H1 (cell line): ENCODE measurements at regions not wholly inside any gene's neighbourhood (a gene's known extent, or its start where the extent isn't known, plus 50 kb on each side); places are given as distances from the start of the nearest gene placed in this dataset.

ENCODE experiments used
- CTCF ChIA-PET: fragments of 300-600 bp; sonication (Branson Sonifier 250); formaldehyde crosslinking; loops from one replicate; lab custom pipeline; 2021; ENCODE audit not compliant: partially characterized antibody; lab: Charles Lee
- POLR2A ChIA-PET: fragments of 300-600 bp; sonication (Branson Sonifier 250); formaldehyde crosslinking; loops from one replicate; lab custom pipeline; 2021; ENCODE audit warnings: inconsistent platforms; ENCODE audit not compliant: partially characterized antibody; lab: Charles Lee
- DNase-seq, 2 experiments: peaks; one replicate each; pipeline versions ENCODE4 v3.0.0 to v3.0.0-alpha.2; 2010 to 2022; ENCODE audit warnings: low spot score in 2 of 2, low read depth in 1 of 2, mixed read lengths in 1 of 2
- FAIRE-seq: peaks from 2 replicates; lab custom pipeline; 2011; peaks lifted over from hg19 to GRCh38; lab: Jason Lieb, UNC
- H2AFZ ChIP-seq: 2 replicates; pipeline ENCODE4 v1.8.1; 2012; ENCODE audit warnings: low read length, inconsistent platforms
- H2AK5ac ChIP-seq: 2 replicates; pipeline ENCODE4 v1.6.1; 2013; ENCODE audit warnings: low read depth, low read length
- H2BK120ac ChIP-seq: replicated peaks from 2 replicates; pipeline ENCODE3; 2013; ENCODE audit warnings: low read depth, low read length, inconsistent platforms
- H2BK12ac ChIP-seq: 2 replicates; pipeline ENCODE4 v1.6.1; 2013; ENCODE audit warnings: low read depth, low read length
- H2BK15ac ChIP-seq: 2 replicates; pipeline ENCODE4 v1.6.1; 2013; ENCODE audit warnings: low read length
- H2BK20ac ChIP-seq: 2 replicates; pipeline ENCODE4 v1.6.1; 2013; ENCODE audit warnings: low read length
- H2BK5ac ChIP-seq: 2 replicates; pipeline ENCODE4 v1.6.1; 2013; ENCODE audit warnings: low read depth, low read length
- H3K14ac ChIP-seq: 2 replicates; pipeline ENCODE4 v1.6.1; 2013; ENCODE audit warnings: inconsistent platforms; ENCODE audit not compliant: insufficient read length
- H3K18ac ChIP-seq: 2 replicates; pipeline ENCODE4 v1.6.1; 2013; ENCODE audit warnings: low read length; ENCODE audit errors: extremely low read depth
- H3K23ac ChIP-seq: 2 replicates; pipeline ENCODE4 v1.6.1; 2013; ENCODE audit warnings: inconsistent platforms; ENCODE audit not compliant: insufficient read length
- H3K23me2 ChIP-seq: 2 replicates; pipeline ENCODE4 v1.6.1; 2013; ENCODE audit warnings: low read depth, low read length
- H3K27ac ChIP-seq: 2 replicates; pipeline ENCODE4 v1.6.1; 2011; ENCODE audit warnings: low read depth, low read length, inconsistent platforms
- H3K27me3 ChIP-seq, 4 experiments: replicated peaks in 1 of 4; 1 replicate in 1 of 4; 2 replicates in 3 of 4; pipeline versions ENCODE4 v1.6.1 to v1.8.1; 2011 to 2013; ENCODE audit warnings: low read length in 3 of 4, mild to moderate bottlenecking in 3 of 4, inconsistent platforms in 2 of 4, mixed read lengths in 2 of 4, moderate library complexity in 1 of 4; ENCODE audit not compliant: control insufficient read depth in 3 of 4, insufficient read depth in 3 of 4; ENCODE audit errors: extremely low read depth in 1 of 4
- H3K36me3 ChIP-seq, 4 experiments: 2 replicates each; pipeline versions ENCODE4 v1.6.1 to v1.8.1; 2011 to 2013; ENCODE audit warnings: mild to moderate bottlenecking in 4 of 4, low read length in 3 of 4, moderate library complexity in 2 of 4, control low read depth in 1 of 4, inconsistent platforms in 1 of 4; ENCODE audit not compliant: insufficient read depth in 4 of 4, control insufficient read depth in 2 of 4
- H3K4ac ChIP-seq: replicated peaks from 2 replicates; pipeline ENCODE3; 2013; ENCODE audit warnings: low read length, low read depth, mixed read lengths, inconsistent platforms; ENCODE audit not compliant: insufficient read length
- H3K4me1 ChIP-seq, 4 experiments: replicated peaks in 1 of 4; 1 replicate in 1 of 4; 2 replicates in 3 of 4; pipeline versions ENCODE4 v1.6.1 to v1.8.1; 2011 to 2013; ENCODE audit warnings: low read length in 3 of 4, inconsistent platforms in 2 of 4, mixed read lengths in 1 of 4; ENCODE audit not compliant: insufficient read depth in 4 of 4, control insufficient read depth in 3 of 4
- H3K4me2 ChIP-seq, 2 experiments: 2 replicates each; pipeline versions ENCODE4 v1.6.1 to v1.8.1; 2011 to 2013; ENCODE audit warnings: low read depth in 2 of 2, low read length in 2 of 2, control low read depth in 1 of 2, inconsistent platforms in 1 of 2, mild to moderate bottlenecking in 1 of 2; ENCODE audit not compliant: insufficient read depth in 1 of 2
- H3K4me3 ChIP-seq, 4 experiments: fragments of 200-600, 300-600 bp in 1 of 4; sonication (generic), shearing (Covaris generic), sonication (Bioruptor Twin) in 1 of 4; 2 replicates each; pipeline versions ENCODE4 v1.5.1 to v1.8.1; 2011 to 2016; ENCODE audit warnings: low read length in 4 of 4, low read depth in 3 of 4, control low read depth in 2 of 4, inconsistent platforms in 2 of 4, mild to moderate bottlenecking in 2 of 4, mixed read lengths in 1 of 4, moderate library complexity in 1 of 4; ENCODE audit not compliant: insufficient read depth in 2 of 4; ENCODE audit errors: extremely low read depth in 1 of 4
- H3K56ac ChIP-seq: replicated peaks from 2 replicates; pipeline ENCODE3; 2013; ENCODE audit warnings: low read depth, mild to moderate bottlenecking, mixed read lengths, low read length, inconsistent platforms; ENCODE audit not compliant: insufficient read length
- H3K79me1 ChIP-seq: 2 replicates; pipeline ENCODE4 v1.6.1; 2013; ENCODE audit warnings: low read depth, low read length, control low read depth
- H3K79me2 ChIP-seq, 2 experiments: 2 replicates each; pipeline versions ENCODE4 v1.6.1 to v1.8.1; 2012 to 2013; ENCODE audit warnings: low read length in 2 of 2, mild to moderate bottlenecking in 2 of 2, inconsistent platforms in 1 of 2; ENCODE audit not compliant: insufficient read depth in 2 of 2, control insufficient read depth in 1 of 2
- H3K9ac ChIP-seq, 4 experiments: replicated peaks in 1 of 4; 1 replicate in 1 of 4; 2 replicates in 3 of 4; pipeline versions ENCODE4 v1.6.1 to v1.8.1; 2011 to 2013; ENCODE audit warnings: low read depth in 3 of 4, low read length in 3 of 4, control low read depth in 2 of 4, mild to moderate bottlenecking in 2 of 4, moderate library complexity in 2 of 4, inconsistent platforms in 1 of 4; ENCODE audit errors: extremely low read depth in 1 of 4
- H3K9me3 ChIP-seq, 2 experiments: 2 replicates each; pipeline versions ENCODE4 v1.6.1 to v1.8.1; 2012 to 2013; ENCODE audit warnings: mild to moderate bottlenecking in 2 of 2, moderate library complexity in 2 of 2, control low read depth in 1 of 2, inconsistent platforms in 1 of 2, low read depth in 1 of 2, low read length in 1 of 2, mixed read lengths in 1 of 2; ENCODE audit not compliant: insufficient read depth in 2 of 2
- H4K20me1 ChIP-seq, 2 experiments: replicated peaks in 1 of 2; 2 replicates each; pipeline versions ENCODE3 to v1.8.1; 2011 to 2013; ENCODE audit warnings: inconsistent platforms in 2 of 2, low read length in 2 of 2, mild to moderate bottlenecking in 1 of 2; ENCODE audit not compliant: insufficient read depth in 2 of 2, control insufficient read depth in 1 of 2
- H4K5ac ChIP-seq: 2 replicates; pipeline ENCODE4 v1.6.1; 2013; ENCODE audit warnings: low read length, low read depth, mixed read lengths, inconsistent platforms; ENCODE audit not compliant: insufficient read length
- H4K8ac ChIP-seq: 2 replicates; pipeline ENCODE4 v1.8.0; 2013; ENCODE audit warnings: mild to moderate bottlenecking, moderate library complexity, low read length, inconsistent platforms; ENCODE audit not compliant: insufficient read depth; ENCODE audit errors: extremely low read depth
- H4K91ac ChIP-seq: replicated peaks from 2 replicates; pipeline ENCODE3; 2013; ENCODE audit warnings: low read length, mixed read lengths, inconsistent platforms; ENCODE audit not compliant: insufficient read length
- CBX8 ChIP-seq: fragments of 300-800, 300-1000 bp; sonication (generic); IDR thresholded peaks from 2 replicates; pipeline ENCODE4 v1.7.1; 2016; ENCODE audit warnings: low read depth, low read length, borderline replicate concordance
- CREB1 ChIP-seq: IDR thresholded peaks from 2 replicates; pipeline ENCODE4 v1.6.1; 2012; ENCODE audit warnings: inconsistent platforms
- EGR1 ChIP-seq: IDR thresholded peaks from 2 replicates; pipeline ENCODE4 v1.6.1; 2011; ENCODE audit warnings: low read depth, low read length, borderline replicate concordance
- EP300 ChIP-seq, 2 experiments: IDR thresholded peaks; 1 replicate in 1 of 2; 2 replicates in 1 of 2; pipeline ENCODE4 v1.6.1; 2011 to 2012; ENCODE audit warnings: low read depth in 2 of 2, low read length in 2 of 2, mild to moderate bottlenecking in 2 of 2, borderline replicate concordance in 1 of 2, inconsistent platforms in 1 of 2, moderate library complexity in 1 of 2
- GABPA ChIP-seq: IDR thresholded peaks from 2 replicates; pipeline ENCODE4 v1.6.1; 2011; ENCODE audit warnings: mild to moderate bottlenecking, low read length, moderate library complexity, borderline replicate concordance; ENCODE audit not compliant: insufficient read depth
- HDAC2 ChIP-seq, 2 experiments: fragments of 300-600 bp in 1 of 2; sonication (generic) in 1 of 2; IDR thresholded peaks; 2 replicates each; pipeline ENCODE4 v1.6.1; 2011 to 2012; ENCODE audit warnings: low read depth in 2 of 2, low read length in 2 of 2, mild to moderate bottlenecking in 2 of 2, moderate library complexity in 2 of 2, borderline replicate concordance in 1 of 2, inconsistent platforms in 1 of 2
- NANOG ChIP-seq: IDR thresholded peaks from 2 replicates; pipeline ENCODE4 v1.6.1; 2011; ENCODE audit warnings: low read length, low read depth, mild to moderate bottlenecking, inconsistent platforms; ENCODE audit not compliant: insufficient read depth, poor library complexity, severe bottlenecking
- NRF1 ChIP-seq: IDR thresholded peaks from 2 replicates; pipeline ENCODE4 v1.6.1; 2011; ENCODE audit warnings: mild to moderate bottlenecking, low read depth, low read length, improper control_type of control experiment
- POLR2A ChIP-seq, 2 experiments: IDR thresholded peaks; 1 replicate in 1 of 2; 2 replicates in 1 of 2; pipeline ENCODE4 v1.6.1; 2011; ENCODE audit warnings: low read depth in 2 of 2, low read length in 2 of 2, mild to moderate bottlenecking in 2 of 2; ENCODE audit errors: control extremely low read depth in 1 of 2
- POLR2AphosphoS5 ChIP-seq: IDR thresholded peaks from 2 replicates; pipeline ENCODE4 v1.6.1; 2011; ENCODE audit warnings: low read depth, low read length
- SP4 ChIP-seq: IDR thresholded peaks from 2 replicates; pipeline ENCODE4 v1.6.1; 2012; ENCODE audit warnings: low read length, inconsistent platforms
- TBP ChIP-seq: IDR thresholded peaks from 2 replicates; pipeline ENCODE4 v1.6.1; 2011; ENCODE audit warnings: low read depth, low read length, improper control_type of control experiment
- TCF12 ChIP-seq: IDR thresholded peaks from 2 replicates; pipeline ENCODE4 v1.6.1; 2011; ENCODE audit warnings: low read depth, mild to moderate bottlenecking, low read length
- USF2 ChIP-seq: IDR thresholded peaks from 2 replicates; pipeline ENCODE4 v1.6.1; 2011; ENCODE audit warnings: low read length, improper control_type of control experiment
- ZNF274 ChIP-seq: IDR thresholded peaks from 2 replicates; pipeline ENCODE4 v1.7.0; 2012; ENCODE audit warnings: low read length, borderline replicate concordance; ENCODE audit errors: extremely low read depth
- WGBS, 2 experiments: shearing (Covaris generic) in 1 of 2; methylation state at CpG; one replicate each; pipeline versions ENCODE4 v1.1.6 to v1.1.7; 2013 to 2015; ENCODE audit warnings: low lambda C conversion rate in 2 of 2, mixed read lengths in 2 of 2, inconsistent platforms in 1 of 2, low coverage in 1 of 2, missing lambda C conversion rate in 1 of 2; ENCODE audit not compliant: insufficient replicate concordance in 2 of 2, insufficient coverage in 1 of 2, insufficient read length in 1 of 2; ENCODE audit errors: extremely low coverage in 1 of 2, missing lambda C conversion rate in 1 of 2; 5-methylcytosine and 5-hydroxymethylcytosine counted together

GRCh38 chr4:181838253-181838652 is 404.9 kb upstream of the TENM3 start:
- H3K9ac ChIP-seq: no peak overlapping the region
- no peak overlapping the region for H4K8ac ChIP-seq
- ChIA-PET POLR2A (no interaction called here), CTCF (no interaction called here)
- no peak overlapping the region for H2BK120ac ChIP-seq
- no peak overlapping the region for H2AK5ac ChIP-seq
- no peaks in the 10 kb centered on the region for H3K4me1 ChIP-seq
- H3K23ac ChIP-seq: no peak overlapping the region
- no peak for DNase-seq
- no peak overlapping the region for H3K56ac ChIP-seq
- no peak overlapping the region for H3K4me3 ChIP-seq
- no peak overlapping the region for H3K27ac ChIP-seq
- FAIRE-seq: no peak
- no peak overlapping the region for H3K18ac ChIP-seq
- no peak overlapping the region for H3K14ac ChIP-seq
- no peak overlapping the region for H2BK20ac ChIP-seq
- no peak overlapping the region for H2AFZ ChIP-seq
- no peaks in the 10 kb centered on the region for H3K23me2 ChIP-seq
- WGBS, 2 experiments: 88% methylated on average over 3 of the region's 3 CpGs; no CpG with 5 or more reads in 1 of the 2 experiments
- no peaks in the 10 kb centered on the region for H4K20me1 ChIP-seq
- H2BK12ac ChIP-seq: no peak overlapping the region
- no peaks in the 10 kb centered on the region for H3K36me3 ChIP-seq
- no peak overlapping the region for H4K5ac ChIP-seq
- H3K9me3 ChIP-seq: no peaks in the 10 kb centered on the region; a peak in 1 of 4 replicates
- H3K4me2 ChIP-seq: no peak overlapping the region
- no peak overlapping the region for H4K91ac ChIP-seq
- H2BK15ac ChIP-seq: no peak overlapping the region
- H3K79me2 ChIP-seq: no peaks in the 10 kb centered on the region
- H3K27me3 ChIP-seq: no peaks in the 10 kb centered on the region
- H3K79me1 ChIP-seq: no peaks in the 10 kb centered on the region
- no peak overlapping the region for H3K4ac ChIP-seq
- no peak overlapping the region for H2BK5ac ChIP-seq
- no peak for TF ChIP-seq HDAC2 (IDR thresholded peaks at IDR 0.05; ENCODE audit: borderline replicate concordance in 1 of 2, low read depth in 2 of 2, low read length in 2 of 2)
- TF ChIP-seq POLR2AphosphoS5: no peak
- no peak for TF ChIP-seq ZNF274
- TF ChIP-seq EGR1: no peak
- no peak for TF ChIP-seq TCF12
- no peak for TF ChIP-seq POLR2A (IDR thresholded peaks at IDR 0.05; ENCODE audit: control extremely low read depth in 1 of 2, low read depth in 2 of 2, low read length in 2 of 2)
- no peak for TF ChIP-seq NRF1
- no peak for TF ChIP-seq GABPA
- TF ChIP-seq SP4: no peak
- TF ChIP-seq EP300 (IDR thresholded peaks at IDR 0.05; ENCODE audit: borderline replicate concordance in 1 of 2, low read depth in 2 of 2, low read length in 2 of 2): no peak
- TF ChIP-seq CBX8: no peak
- TF ChIP-seq NANOG: no peak
- TF ChIP-seq TBP: no peak
- no peak for TF ChIP-seq CREB1
- no peak for TF ChIP-seq USF2
